ENCODE measurements at regions not wholly inside any gene's neighbourhood (a gene's known extent, or its start where the extent isn't known, plus 50 kb on each side); places are given as distances from the start of the nearest gene placed in this dataset.

- no peak for TF ChIP-seq CTCF (IDR thresholded peaks at IDR 0.05)
- no peak for TF ChIP-seq EZH2 (IDR thresholded peaks at IDR 0.05)
Measured at GRCh38 chr9:134229466-134230091, 65.2 kb upstream of the RNU6ATAC start.

All from neural progenitor cell (in vitro differentiated cells).